NCI-H2107 treated with DMSO at 0.1 percent for 48 hours (cell line): ENCODE measurements at regions not wholly inside any gene's neighbourhood (a gene's known extent, or its start where the extent isn't known, plus 50 kb on each side); places are given as distances from the start of the nearest gene placed in this dataset.
A peak's percentile ranks its signal among the peaks of the same experiment; 100 is the strongest.

ENCODE experiments used
- DNase-seq: peaks from one replicate; lab custom pipeline; 2025; ENCODE audit not compliant: unreplicated experiment; lab: John Stamatoyannopoulos, UW

DNA sequence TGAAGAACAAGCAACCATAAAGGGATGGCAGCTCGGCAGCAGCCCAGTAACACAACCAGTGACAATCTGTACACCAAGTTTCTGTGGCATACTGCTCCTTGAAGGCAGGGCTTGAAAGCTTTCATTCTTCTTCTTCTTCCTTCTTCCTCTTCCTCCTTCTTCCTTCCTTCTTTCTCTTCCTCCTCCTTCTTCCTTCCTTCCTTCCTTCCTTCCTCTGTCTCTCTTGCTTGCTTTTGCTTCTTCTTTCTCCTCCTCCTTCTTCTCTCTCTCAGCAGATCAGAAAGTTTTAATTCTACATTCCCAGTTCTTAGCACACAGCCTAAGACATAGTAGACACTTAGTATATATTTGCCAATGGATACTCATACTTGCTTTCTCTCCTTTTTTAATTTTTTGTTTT is 95.9 kb downstream of the GLUL start:
- DNase-seq, result no peak

DNA sequence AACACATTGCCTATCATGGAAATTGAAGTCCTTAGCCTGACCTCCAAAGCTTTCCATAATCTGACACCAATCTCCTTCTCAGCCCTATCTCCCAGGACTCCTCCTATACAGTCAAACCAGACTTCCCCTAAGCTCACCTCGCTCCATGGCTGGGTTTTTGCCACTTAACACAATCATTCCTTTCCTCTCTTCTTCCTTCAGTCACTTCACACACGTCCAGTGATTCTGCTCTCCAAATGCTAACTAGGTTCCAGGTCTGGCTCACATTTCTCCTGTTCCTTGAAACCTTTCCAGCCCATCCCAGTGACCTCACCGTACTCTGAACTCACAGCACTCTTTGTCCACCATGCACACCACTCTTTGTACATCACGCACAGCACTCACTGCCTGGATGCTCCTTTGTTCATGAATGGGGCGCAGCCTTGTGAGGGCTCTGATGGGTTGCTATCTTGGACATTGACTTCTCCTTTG is 98.4 kb downstream of the GLUL start:
- no peak for DNase-seq

DNA sequence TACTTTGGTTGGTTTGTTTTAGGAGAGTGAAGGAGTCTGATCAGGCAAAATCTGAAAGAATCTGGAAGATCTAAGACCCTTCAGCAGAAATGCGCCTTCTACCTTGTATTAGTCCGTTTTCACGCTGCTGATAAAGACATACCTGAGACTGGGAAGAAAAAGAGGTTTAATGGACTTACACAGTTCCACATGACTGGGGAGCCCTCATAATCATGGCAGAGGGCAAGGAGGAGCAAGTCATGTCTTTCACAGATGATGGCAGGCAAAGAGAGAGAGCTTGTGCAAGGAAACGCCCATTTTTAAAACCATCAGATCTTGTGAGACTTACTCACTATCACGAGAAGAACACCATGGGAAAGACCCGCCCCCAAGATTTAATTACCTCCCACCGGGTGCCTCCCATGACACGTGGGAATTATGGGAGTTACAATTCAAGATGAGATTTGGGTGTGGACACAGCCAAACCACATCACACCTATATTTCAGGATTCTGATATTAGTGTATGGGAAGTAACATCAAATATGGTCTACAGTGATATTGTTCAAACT is 99.3 kb downstream of the GLUL start:
- DNase-seq, result no peak

DNA sequence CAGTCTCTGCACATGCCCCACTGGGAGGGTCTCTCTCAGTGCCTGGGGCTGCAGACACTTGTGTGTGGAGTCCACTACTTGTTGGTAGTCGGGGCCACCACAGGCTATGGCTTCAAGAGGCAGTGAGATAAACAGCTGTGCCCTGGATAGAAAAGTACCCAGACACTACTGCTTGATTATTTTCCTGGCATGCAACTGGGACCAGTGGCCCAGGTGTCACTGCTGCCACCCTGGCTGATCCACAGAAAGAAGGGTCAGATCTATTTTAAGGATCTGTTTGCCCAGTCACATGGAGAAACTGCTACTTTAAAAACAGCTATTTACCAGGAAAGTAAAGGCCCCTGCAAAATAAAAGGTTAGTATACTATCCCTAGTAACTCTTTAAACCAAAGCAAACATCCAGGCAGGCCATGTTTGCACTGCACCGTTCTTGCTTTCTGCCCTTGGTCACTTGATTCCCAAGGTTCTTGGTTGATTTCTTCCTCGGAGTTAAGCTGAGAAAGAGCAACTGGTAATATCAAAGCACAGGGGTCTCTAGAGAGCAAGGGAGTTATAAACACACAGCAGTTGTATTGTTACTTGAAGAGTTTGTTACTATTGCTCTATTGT is 99.9 kb downstream of the GLUL start:
- no peak for DNase-seq

DNA sequence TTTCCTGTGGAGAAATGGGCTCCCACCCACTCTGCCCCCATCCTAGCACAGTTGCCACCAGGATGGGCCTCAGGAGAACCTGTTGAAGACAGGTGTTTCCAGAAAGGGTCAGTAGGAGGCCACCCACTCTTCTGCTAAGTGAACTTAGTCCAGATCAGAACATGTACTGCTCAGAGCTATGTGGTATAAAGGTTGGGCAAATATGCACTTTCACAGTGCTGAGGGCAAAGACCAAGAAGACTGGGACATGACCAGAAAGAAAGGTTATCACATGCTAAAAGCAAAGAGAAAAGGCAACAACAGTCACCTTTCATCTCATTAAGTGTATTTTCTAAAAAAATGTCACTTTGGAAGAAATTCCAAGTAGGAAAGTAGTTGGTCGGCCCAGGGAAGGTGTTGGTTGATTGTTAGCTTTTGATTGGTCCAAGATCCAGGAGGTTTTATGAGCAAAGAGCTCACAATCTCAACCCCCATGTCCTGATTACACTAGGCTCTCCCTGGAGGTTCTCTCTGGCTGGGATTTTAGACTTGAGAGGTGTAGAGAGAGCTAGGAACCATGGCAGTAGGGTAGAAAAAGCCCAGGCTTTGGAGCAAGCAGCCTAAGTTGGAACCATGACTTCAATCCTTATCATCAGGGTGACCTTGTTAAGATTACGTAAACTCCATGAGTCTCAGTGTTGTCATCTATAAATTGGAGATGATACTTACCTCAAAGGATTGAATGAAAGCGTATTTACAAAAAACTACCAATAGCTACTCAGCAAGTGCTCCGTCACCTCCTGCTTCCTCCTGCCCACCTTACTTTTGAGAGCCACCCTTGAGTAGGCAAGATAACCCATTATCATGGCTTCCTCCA is 102.6 kb downstream of the GLUL start:
- DNase-seq, result no peak

DNA sequence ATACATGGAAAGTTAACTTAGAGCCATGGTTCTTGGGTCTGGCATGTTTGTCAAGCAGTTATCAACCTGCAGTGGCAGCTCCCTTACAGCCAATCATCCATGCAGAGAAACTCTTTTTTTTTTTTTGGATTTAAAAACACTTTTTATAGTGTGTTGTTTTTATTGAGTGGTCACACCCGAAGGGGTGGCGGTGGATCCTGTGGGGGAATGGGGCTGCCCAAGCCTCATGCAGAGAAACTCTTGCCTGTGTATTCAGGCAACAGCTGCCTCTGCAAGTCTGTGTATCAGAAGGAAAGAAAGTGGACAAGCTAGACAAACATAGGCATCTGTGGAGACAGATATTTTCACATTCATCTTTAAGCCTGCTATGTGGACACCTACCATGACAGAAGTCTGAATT is 104.8 kb downstream of the GLUL start:
- no peak for DNase-seq

DNA sequence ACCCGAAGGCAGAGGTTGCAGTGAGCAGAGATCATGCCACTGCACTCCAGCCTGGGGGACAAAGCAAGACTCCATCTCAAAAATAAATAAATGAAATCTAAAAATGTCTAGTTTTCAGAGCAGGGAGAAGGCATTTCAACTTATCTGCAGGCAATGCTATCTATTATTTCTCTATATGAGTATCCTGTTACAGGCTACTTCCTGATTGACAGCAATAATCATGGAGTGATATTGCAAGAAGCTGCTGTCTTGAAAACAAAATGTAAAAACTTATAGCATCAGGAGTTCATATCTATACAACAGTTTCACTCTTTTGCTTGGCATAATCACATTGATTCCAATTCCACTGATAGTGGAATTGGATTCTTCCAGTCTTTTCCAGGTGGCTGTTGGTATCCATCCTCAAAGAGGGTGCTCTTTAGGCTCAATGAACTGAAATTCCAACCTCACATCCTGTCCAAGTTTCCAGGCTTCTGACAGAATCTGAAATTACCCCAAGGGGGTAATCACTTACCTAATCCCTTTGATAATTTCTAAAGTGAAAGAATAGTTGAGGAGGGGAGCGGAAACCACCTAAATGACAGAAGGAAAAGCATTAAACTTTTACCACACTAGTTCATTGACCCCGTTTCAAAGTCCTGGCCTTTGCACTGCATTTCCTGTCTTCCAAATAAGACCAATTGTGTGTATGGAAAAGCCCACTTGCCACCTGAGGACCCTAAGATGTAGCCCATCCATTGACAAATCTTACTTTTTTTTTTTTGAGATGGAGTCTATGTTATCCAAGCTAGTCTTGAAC is 107.6 kb downstream of the GLUL start:
- DNase-seq, result no peak

DNA sequence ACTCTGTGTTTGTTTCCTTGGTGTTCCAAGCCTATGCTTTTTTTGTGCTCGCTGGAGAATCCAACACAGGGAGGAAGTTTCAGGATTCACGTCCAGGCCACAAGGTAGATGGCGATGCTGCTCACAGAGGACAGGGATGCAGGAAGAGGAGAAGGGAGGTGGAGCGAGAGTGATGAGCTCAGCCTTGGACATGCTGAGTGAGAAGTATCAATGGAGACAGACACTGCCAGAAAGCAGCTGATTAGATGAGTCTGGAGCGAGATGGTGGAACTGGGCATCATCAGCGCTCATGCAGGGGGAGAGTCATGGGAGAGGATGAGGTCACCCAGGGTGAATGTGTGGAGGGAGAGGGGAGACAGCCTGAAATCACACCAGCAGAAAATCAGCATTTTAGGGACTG is 110.0 kb downstream of the GLUL start:
- DNase-seq, result no peak

DNA sequence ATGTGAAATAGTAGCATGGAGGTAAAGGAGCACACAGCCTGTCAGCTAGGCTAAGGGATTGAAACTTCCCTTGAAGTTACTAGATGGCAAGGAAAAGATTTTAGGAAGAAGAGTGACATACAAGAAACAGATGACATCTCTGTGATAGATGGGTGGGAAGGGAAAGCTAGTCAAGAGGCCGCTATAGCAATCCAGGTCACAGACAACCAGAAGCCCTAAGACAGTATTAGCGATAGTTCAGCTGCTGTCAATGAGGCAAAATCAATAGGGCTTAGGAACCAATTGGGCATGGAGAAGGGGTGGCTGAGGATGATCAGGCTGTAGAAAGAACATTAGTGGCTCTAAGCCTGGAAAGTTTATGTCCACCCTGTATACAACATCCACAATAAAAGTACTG is 111.1 kb downstream of the GLUL start:
- DNase-seq, result no peak

DNA sequence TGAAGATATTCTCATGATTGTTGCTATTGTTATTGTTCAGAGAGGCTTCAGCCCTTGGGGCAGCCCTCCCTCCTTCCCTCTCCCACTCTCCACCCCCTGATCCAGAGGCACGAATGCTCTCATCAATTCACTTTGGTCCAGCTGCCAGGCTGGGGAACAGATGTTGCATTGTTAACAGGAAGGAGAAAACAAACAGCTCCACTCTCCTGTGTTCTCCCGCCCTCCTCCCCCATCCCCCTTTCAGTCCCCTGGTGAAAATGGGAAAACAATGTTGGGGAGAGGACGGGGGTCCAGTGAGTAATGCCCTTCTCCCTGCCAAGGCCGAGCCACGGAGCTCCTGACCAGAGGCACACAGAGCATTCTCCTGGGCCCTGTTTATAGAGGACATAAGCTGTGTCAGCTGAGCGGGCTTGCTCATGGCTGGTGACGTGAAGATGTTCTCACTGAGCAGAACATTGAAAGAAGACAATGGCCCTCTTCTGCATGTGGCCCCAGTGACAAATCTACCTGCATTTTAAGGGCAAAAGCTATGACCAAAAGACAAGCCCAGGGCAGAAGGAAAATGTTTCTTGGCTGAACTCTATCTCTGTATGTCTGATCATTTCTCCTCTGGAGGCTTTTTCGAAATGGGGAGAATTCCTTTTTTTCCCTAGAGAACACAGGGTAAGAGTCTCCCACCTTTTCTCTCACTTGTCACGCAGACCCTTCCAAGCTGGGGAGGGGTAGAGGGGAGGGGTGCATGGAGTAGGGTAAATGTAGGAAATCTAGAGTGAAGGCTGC is 111.7 kb downstream of the GLUL start:
- DNase-seq, result peak; percentile 35

DNA sequence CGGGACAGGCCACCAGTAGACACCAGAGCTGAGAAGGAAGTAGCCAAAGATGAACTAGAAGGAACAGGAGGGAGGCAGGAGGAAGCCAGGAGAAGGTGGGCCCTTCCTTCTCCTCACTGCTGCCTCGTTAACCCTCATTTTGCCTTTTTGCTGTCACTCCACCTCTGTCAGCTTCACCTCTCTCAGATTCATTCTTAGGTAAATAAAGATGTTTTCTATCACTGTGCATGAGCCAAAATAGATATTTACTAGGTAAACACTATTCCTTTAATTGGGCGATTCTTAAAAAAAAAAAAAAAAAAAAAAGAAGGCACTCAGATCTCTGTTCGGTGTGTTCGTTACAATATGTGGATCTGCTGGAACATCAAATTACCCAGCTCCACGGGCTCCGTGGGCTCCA is 112.3 kb downstream of the GLUL start:
- DNase-seq, result no peak

DNA sequence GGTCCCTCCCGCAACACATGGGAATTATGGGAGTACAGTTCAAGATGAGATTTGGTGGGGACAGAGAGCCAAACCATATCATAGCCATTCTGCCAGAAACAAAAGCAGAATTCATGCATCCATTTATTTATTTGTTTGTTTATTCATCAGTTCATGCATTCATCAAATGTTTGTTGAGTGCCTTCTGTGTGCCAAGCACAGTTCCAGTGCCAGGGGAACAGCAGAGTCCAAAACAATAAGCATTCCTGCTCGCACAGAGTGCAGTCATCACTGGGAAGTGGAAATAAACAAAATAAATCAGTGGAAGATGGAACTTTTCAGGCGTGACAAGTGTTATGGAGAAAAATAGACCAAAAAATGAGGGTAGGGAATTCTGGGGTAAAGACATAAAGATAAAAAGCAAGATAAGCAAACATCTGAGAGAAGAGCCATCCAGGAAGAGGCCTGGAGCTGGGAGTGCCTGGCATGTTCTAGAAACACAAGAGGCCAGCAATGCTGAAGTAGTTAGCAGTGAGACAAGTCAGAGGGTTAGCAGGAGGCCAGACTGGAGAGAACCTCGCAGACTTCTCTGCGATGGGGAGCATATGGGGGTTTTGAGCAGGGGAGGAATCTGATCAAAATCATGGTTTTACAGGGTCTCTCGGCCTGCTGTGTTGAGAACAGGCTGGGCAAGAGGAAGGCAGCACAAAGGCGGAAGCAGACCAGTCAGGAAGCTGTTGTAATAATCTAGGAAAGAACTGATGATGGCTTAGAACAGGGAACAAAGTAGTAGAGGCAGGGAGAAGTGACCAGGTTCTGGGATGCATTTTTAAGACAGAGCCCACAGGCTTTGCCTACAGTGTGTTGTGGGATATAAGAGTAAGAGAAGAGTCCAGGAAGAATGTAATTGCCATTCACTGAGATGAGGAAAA is 113.2 kb downstream of the GLUL start:
- DNase-seq, result no peak

DNA sequence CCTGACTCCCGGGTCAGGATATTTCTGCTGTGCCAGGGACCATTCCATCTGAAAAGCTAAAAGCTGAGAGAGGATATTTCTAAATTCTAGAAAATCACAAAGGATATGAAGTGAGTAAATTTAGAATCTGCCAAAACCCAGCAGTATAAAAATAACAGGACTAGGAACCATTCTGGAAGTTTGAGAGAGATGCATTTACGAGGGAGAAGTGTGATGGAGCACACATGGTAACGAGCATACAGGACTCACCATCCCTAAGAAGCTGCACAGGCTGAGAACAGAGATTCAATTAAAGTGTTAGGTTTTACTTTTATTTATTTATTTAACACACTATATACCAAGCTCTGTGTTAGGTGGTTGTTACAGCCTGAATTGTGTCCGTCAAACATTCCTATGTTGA is 116.3 kb downstream of the GLUL start:
- DNase-seq, result no peak

DNA sequence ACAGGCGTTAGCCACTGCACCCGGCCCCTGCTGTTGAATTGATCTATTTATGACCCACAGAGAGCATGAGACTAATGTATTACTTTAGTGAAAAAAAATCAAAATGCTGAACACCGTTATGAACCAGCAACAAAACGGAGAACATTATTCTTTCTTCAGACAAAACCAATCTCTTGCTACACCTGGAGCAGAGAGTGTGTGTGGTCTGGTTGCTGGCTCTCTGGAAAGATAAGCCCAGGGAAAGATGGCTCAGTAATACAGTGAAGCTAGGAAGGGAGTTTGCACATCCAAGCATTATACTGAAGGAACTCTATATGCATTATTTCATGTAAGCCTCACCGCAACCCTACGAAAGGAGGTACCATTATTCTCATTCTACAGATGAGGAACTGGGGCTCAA is 117.0 kb downstream of the GLUL start:
- DNase-seq, result no peak

DNA sequence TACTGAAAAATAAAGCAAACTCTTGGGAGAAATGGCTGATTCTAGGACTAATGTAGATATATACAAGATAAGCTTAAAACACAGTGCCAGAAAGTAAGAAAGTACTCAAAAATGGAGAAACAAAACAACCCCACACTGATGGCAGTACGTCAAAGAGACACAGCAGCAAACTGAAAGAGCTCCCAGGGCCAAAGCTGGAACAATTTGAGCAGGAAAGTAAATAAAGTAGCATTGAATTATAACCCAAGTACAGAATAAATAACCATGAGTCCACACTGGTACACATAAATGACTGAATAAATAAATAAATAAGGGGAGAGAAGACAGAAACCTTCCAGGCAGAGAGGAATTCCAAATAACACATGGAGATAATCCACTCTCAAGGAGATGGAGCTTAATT is 120.9 kb downstream of the GLUL start:
- no peak for DNase-seq

DNA sequence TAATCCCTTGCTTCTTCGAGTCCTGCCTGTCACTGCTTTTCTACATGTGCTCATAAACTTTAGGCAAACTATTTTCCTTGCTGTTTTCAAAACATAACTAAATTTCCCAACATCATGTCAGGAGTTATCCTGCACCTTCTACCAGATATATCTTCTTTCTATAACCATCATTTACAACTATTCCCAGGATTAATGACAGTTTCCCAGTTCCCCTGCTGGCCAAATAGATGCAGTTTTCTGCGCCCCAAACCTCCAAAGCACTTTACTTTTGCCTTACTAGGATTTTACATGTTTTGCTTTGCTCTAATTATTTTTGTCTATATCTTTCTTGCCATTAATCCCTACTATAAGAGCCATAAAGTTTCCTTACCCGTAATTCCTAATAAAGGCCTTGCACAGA is 122.5 kb downstream of the GLUL start:
- DNase-seq, result no peak

DNA sequence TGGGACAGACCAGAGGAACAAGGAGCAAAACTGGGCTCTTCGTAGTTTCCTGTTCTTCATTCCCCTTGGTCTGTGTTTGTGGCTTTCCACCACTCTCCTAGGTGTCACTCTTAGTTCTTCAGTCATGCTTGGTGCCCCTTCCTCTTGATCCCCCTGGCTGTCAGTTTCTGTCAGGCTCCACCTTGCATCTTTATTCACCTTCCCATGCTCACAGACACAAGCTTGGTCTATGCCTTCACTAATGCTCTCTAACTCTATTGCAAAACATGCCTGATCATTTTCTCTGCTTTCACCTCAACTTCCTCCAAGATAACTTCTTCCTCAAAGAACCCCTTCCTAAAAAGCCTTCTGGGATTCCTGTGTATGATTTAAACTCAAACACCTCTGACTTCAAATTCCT is 122.9 kb downstream of the GLUL start:
- DNase-seq, result no peak

DNA sequence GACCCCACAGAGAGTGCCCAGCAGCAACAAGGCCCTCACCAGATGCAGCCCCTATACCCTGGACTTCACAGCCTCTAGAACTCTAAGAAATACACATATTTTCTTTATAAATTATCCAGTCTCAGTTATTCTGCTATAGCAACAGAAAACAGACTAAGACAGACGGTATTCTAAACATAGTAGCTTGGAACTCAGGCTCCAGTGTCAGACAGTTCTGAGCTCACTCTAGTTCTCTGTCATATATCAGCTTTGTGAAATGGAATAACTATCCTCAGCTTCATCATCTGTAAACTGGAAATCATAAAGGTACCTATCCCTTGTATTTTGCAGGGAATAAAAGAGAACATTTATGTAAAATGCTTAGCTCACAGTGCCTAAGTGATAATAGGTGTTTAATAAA is 127.4 kb downstream of the GLUL start:
- DNase-seq, result no peak

DNA sequence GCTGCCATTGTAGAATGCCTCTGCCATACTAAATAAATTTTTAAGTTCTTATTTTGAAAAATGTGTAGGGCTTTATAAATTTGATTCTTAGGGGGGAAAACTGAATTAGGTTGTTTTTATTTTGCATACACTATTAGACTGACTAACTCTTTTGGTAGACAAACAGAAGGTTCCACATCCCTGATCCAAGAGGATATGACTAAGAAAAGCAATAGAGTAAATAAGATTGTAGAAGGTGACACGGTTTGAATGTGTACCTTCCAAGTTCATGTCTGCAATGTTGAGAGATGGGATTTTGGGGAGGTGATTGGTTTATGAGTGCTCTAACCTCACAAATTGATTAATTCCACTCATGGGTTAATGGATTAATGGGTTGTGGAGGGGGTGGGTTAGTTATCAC is 127.9 kb downstream of the GLUL start:
- DNase-seq, result no peak

DNA sequence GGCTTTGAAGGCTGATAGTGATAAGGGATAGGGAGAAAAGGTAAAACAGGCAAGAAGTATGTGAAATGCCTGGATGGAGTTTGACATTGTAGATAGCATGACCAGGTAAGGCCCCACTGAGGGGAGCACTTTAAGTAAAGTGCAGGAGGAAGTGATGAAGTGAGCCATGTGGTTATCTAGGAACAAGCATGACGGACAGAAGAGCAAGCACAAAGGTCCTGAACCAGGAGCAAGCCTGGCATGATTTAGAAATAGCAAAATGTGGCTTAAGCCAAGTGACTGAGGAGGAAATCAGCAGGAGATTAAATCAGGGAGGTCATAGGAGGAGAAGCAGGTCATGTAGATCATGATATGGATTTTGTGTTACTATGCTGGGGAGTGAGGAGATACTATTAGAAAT is 129.2 kb downstream of the GLUL start:
- DNase-seq, result no peak
